Mesenchymal stem cell (in vitro differentiated cells and primary cell): ENCODE measurements at regions not wholly inside any gene's neighbourhood (a gene's known extent, or its start where the extent isn't known, plus 50 kb on each side); places are given as distances from the start of the nearest gene placed in this dataset.

Experiments
- DNase-seq: peaks from one replicate; pipeline ENCODE4 v3.0.0-alpha.2; 2013
- H2AFZ ChIP-seq: one replicate; pipeline ENCODE4 v1.6.1; 2013; ENCODE audit warnings: low read depth, mild to moderate bottlenecking, control low read depth, inconsistent platforms, low read length, moderate library complexity
- H2AK5ac ChIP-seq: 2 replicates; pipeline ENCODE4 v1.6.1; 2013; ENCODE audit warnings: low read length, moderate library complexity, mild to moderate bottlenecking, inconsistent platforms; ENCODE audit not compliant: severe bottlenecking
- H2BK120ac ChIP-seq: one replicate; pipeline ENCODE4 v1.6.1; 2013; ENCODE audit warnings: low read depth, mild to moderate bottlenecking, inconsistent platforms, low read length, moderate library complexity
- H2BK12ac ChIP-seq, 2 experiments: one replicate each; pipeline ENCODE4 v1.6.1; 2013; ENCODE audit warnings: inconsistent platforms in 2 of 2, low read length in 2 of 2, mild to moderate bottlenecking in 2 of 2, moderate library complexity in 2 of 2, control low read depth in 1 of 2
- H2BK15ac ChIP-seq: one replicate; pipeline ENCODE4 v1.6.1; 2013; ENCODE audit warnings: mild to moderate bottlenecking, low read depth, inconsistent platforms; ENCODE audit not compliant: poor library complexity, severe bottlenecking
- H2BK5ac ChIP-seq: 2 replicates; pipeline ENCODE4 v1.6.1; 2013; ENCODE audit warnings: low read depth, mild to moderate bottlenecking, low read length, control low read depth, inconsistent platforms; ENCODE audit not compliant: poor library complexity, severe bottlenecking
- H3K14ac ChIP-seq, 2 experiments: one replicate each; pipeline ENCODE4 v1.6.1; 2013; ENCODE audit warnings: inconsistent platforms in 2 of 2, low read length in 2 of 2, control low read depth in 1 of 2, mild to moderate bottlenecking in 1 of 2, moderate library complexity in 1 of 2
- H3K18ac ChIP-seq, 2 experiments: one replicate each; pipeline ENCODE4 v1.6.1; 2013; ENCODE audit warnings: inconsistent platforms in 2 of 2, low read length in 2 of 2, control low read depth in 1 of 2, low read depth in 1 of 2, mild to moderate bottlenecking in 1 of 2
- H3K23ac ChIP-seq, 2 experiments: one replicate each; pipeline ENCODE4 v1.6.1; 2013; ENCODE audit warnings: inconsistent platforms in 2 of 2, low read length in 2 of 2, mild to moderate bottlenecking in 2 of 2, moderate library complexity in 2 of 2, control low read depth in 1 of 2
- H3K27ac ChIP-seq: 2 replicates; pipeline ENCODE4 v1.5.1; 2013; ENCODE audit warnings: mild to moderate bottlenecking, moderate library complexity, low read length, control low read depth, inconsistent platforms; ENCODE audit not compliant: poor library complexity, severe bottlenecking
- H3K27me3 ChIP-seq, 2 experiments: 2 replicates each; pipeline versions ENCODE4 v1.6.1 to v1.7.0; 2013; ENCODE audit warnings: low read length in 2 of 2, mild to moderate bottlenecking in 2 of 2, moderate library complexity in 2 of 2, control low read depth in 1 of 2, inconsistent platforms in 1 of 2; ENCODE audit not compliant: control insufficient read depth in 1 of 2, insufficient read depth in 1 of 2
- H3K36me3 ChIP-seq, 2 experiments: 2 replicates each; pipeline versions ENCODE4 v1.6.1 to v1.7.0; 2013; ENCODE audit warnings: low read length in 2 of 2, control low read depth in 1 of 2, inconsistent platforms in 1 of 2, low read depth in 1 of 2, mild to moderate bottlenecking in 1 of 2; ENCODE audit not compliant: insufficient read depth in 2 of 2, control insufficient read depth in 1 of 2
- H3K4ac ChIP-seq, 2 experiments: one replicate each; pipeline ENCODE4 v1.6.1; 2013; ENCODE audit warnings: inconsistent platforms in 2 of 2, low read length in 2 of 2, mild to moderate bottlenecking in 2 of 2, moderate library complexity in 2 of 2, control low read depth in 1 of 2, low read depth in 1 of 2
- H3K4me1 ChIP-seq: 2 replicates; pipeline ENCODE4 v1.6.1; 2013; ENCODE audit warnings: low read depth, low read length, control low read depth; ENCODE audit not compliant: control insufficient read depth, insufficient read depth
- H3K4me2 ChIP-seq: 2 replicates; pipeline ENCODE4 v1.6.1; 2013; ENCODE audit warnings: low read length, mild to moderate bottlenecking, inconsistent platforms; ENCODE audit not compliant: poor library complexity, severe bottlenecking
- H3K4me3 ChIP-seq, 2 experiments: 2 replicates each; pipeline versions ENCODE4 v1.5.1 to v1.7.0; 2013; ENCODE audit warnings: low read length in 2 of 2, mild to moderate bottlenecking in 2 of 2, control low read depth in 1 of 2, low read depth in 1 of 2; ENCODE audit not compliant: insufficient read depth in 1 of 2
- H3K79me1 ChIP-seq: replicated peaks from 2 replicates; pipeline ENCODE4 v1.6.1; 2013; ENCODE audit warnings: mild to moderate bottlenecking, control low read depth, low read length, inconsistent platforms; ENCODE audit not compliant: poor library complexity, severe bottlenecking
- H3K9ac ChIP-seq: 2 replicates; pipeline ENCODE4 v1.7.0; 2013; ENCODE audit warnings: mild to moderate bottlenecking, low read length, moderate library complexity
- H3K9me3 ChIP-seq: 2 replicates; pipeline ENCODE4 v1.7.0; 2013; ENCODE audit warnings: mild to moderate bottlenecking, low read length; ENCODE audit not compliant: control insufficient read depth
- H4K8ac ChIP-seq: one replicate; pipeline ENCODE4 v1.6.1; 2013; ENCODE audit warnings: inconsistent platforms, mild to moderate bottlenecking, low read length, moderate library complexity
- H4K91ac ChIP-seq: one replicate; pipeline ENCODE4 v1.6.1; 2013; ENCODE audit warnings: mild to moderate bottlenecking, low read length, inconsistent platforms
- WGBS: methylation state at CpG from one replicate; pipeline ENCODE4 v1.1.7; 2013; ENCODE audit warnings: mixed read lengths; 5-methylcytosine and 5-hydroxymethylcytosine counted together

- H2AFZ ChIP-seq, result no peak overlapping the region
- H3K27ac ChIP-seq, result no peak overlapping the region
- H3K4me3 ChIP-seq, result no peak overlapping the region
- DNase-seq, result no peak
- H3K18ac ChIP-seq, result no peak overlapping the region
- H3K79me1 ChIP-seq, result no peaks in the 10 kb centered on the region
- H2AK5ac ChIP-seq, result no peak overlapping the region
- 100% methylated on average over 1 of the region's 1 CpG for WGBS
- H3K27me3 ChIP-seq, result no peaks in the 10 kb centered on the region
- H2BK12ac ChIP-seq, result no peak overlapping the region
- no peak overlapping the region for H3K4ac ChIP-seq
- H4K91ac ChIP-seq, result no peak overlapping the region
- H3K36me3 ChIP-seq, result no peaks in the 10 kb centered on the region
- H2BK5ac ChIP-seq, result no peak overlapping the region
- H3K14ac ChIP-seq, result no peak overlapping the region
- H2BK120ac ChIP-seq, result no peak overlapping the region
- H4K8ac ChIP-seq, result no peak overlapping the region
- no peaks in the 10 kb centered on the region for H3K4me1 ChIP-seq
- no peaks in the 10 kb centered on the region for H3K9me3 ChIP-seq
- no peak overlapping the region for H3K23ac ChIP-seq
- no peak overlapping the region for H2BK15ac ChIP-seq
- no peak overlapping the region for H3K9ac ChIP-seq
- no peak overlapping the region for H3K4me2 ChIP-seq
Observed at GRCh38 chr5:125775896-125776295, 647.3 kb upstream of the GRAMD2B start.

- no peak overlapping the region for H2BK120ac ChIP-seq
- H3K4me3 ChIP-seq, result no peak overlapping the region
- no peak overlapping the region for H2AFZ ChIP-seq
- no peaks in the 10 kb centered on the region for H3K4me1 ChIP-seq
- no peak overlapping the region for H3K23ac ChIP-seq
- no peaks in the 10 kb centered on the region for H3K27me3 ChIP-seq
- DNase-seq, result no peak
- 94% methylated on average over 1 of the region's 3 CpGs for WGBS
- H2BK5ac ChIP-seq, result no peak overlapping the region
- H3K79me1 ChIP-seq, result no peaks in the 10 kb centered on the region
- H2BK15ac ChIP-seq, result no peak overlapping the region
- no peak overlapping the region for H3K9ac ChIP-seq
- H3K4ac ChIP-seq, result no peak overlapping the region
- no peak overlapping the region for H4K91ac ChIP-seq
- no peak overlapping the region for H3K4me2 ChIP-seq
- no peak overlapping the region for H3K14ac ChIP-seq
- no peak overlapping the region for H3K18ac ChIP-seq
- no peak overlapping the region for H4K8ac ChIP-seq
- H3K27ac ChIP-seq, result no peak overlapping the region
- H3K9me3 ChIP-seq, result no peaks in the 10 kb centered on the region
- H2BK12ac ChIP-seq, result no peak overlapping the region
- no peaks in the 10 kb centered on the region for H3K36me3 ChIP-seq
- H2AK5ac ChIP-seq, result no peak overlapping the region
Observed at GRCh38 chr5:125776656-125777139, 646.5 kb upstream of the GRAMD2B start.

GRCh38 chr5:125778791-125779190 lies 644.4 kb upstream of the GRAMD2B start:
- Histone ChIP-seq H2BK5ac (no peak overlapping the region), H3K4ac (no peak overlapping the region)

GRCh38 chr5:125785407-125785806 lies 637.8 kb upstream of the GRAMD2B start:
- Histone ChIP-seq H2BK5ac (no peak overlapping the region), H3K9ac (no peak overlapping the region), H2BK15ac (no peak overlapping the region), H3K79me1 (no peaks in the 10 kb centered on the region), H3K23ac (no peak overlapping the region), H3K27ac (no peak overlapping the region), H3K9me3 (peaks cover 8% of the 10 kb centered on the region), H3K14ac (no peak overlapping the region), H4K8ac (no peak overlapping the region), H2AFZ (no peak overlapping the region), H3K4me3 (no peak overlapping the region), H3K36me3 (no peaks in the 10 kb centered on the region), H3K27me3 (no peaks in the 10 kb centered on the region), H2BK12ac (no peak overlapping the region), H3K4me1 (no peaks in the 10 kb centered on the region), H3K18ac (no peak overlapping the region), H2BK120ac (no peak overlapping the region), H3K4ac (no peak overlapping the region), H3K4me2 (no peak overlapping the region), H2AK5ac (no peak overlapping the region), H4K91ac (no peak overlapping the region)
- 81% methylated on average over 2 of the region's 2 CpGs for WGBS
- no peak for DNase-seq

More at GRCh38 chr5:125778791-125779190, 644.4 kb upstream of the GRAMD2B start:
- Histone ChIP-seq H2AK5ac (no peak overlapping the region), H3K36me3 (no peaks in the 10 kb centered on the region), H3K23ac (no peak overlapping the region), H2AFZ (no peak overlapping the region), H3K27me3 (no peaks in the 10 kb centered on the region), H2BK15ac (no peak overlapping the region), H2BK12ac (no peak overlapping the region), H3K14ac (no peak overlapping the region), H3K9me3 (no peaks in the 10 kb centered on the region), H3K18ac (no peak overlapping the region), H3K9ac (no peak overlapping the region), H3K4me3 (no peak overlapping the region), H4K91ac (no peak overlapping the region), H3K27ac (no peak overlapping the region), H4K8ac (no peak overlapping the region), H2BK120ac (no peak overlapping the region), H3K79me1 (no peaks in the 10 kb centered on the region), H3K4me2 (no peak overlapping the region), H3K4me1 (no peaks in the 10 kb centered on the region)
- 100% methylated on average over 1 of the region's 4 CpGs for WGBS
- no peak for DNase-seq
